HG03045 (cell line): ENCODE measurements at regions not wholly inside any gene's neighbourhood (a gene's known extent, or its start where the extent isn't known, plus 50 kb on each side); places are given as distances from the start of the nearest gene placed in this dataset.
"Not testable (repeated sequence)": the region's sequence is repeated elsewhere in the genome, so short reads cannot be mapped to it uniquely, and the experiment has no call there.

Source experiments
- ATAC-seq: cut with Tn5 transposase; IDR thresholded peaks from one replicate; pipeline ENCODE4 v1.9.1; 2021; ENCODE audit warnings: mild to moderate bottlenecking, moderate library complexity; ENCODE audit not compliant: unreplicated experiment

DNA sequence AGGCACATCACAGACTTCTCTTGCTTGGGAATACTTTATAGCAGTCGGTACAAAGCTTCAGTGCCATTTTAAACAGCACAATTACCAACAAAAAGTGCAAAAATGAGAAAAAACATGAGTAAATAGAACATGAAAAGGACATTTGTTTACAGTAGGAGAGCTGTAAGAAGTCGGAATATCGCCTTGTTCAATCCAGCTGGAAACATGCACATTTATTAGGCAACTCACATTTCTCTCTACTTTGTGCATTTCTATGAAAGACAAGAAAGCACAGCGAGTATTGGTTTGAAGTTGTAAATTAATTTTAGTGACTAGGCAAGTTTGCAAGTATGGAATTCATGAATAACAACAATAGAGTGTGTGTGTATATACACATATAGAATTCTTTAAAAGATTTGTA is 484.7 kb downstream of the DACH1 start:
- ATAC-seq = no peak

DNA sequence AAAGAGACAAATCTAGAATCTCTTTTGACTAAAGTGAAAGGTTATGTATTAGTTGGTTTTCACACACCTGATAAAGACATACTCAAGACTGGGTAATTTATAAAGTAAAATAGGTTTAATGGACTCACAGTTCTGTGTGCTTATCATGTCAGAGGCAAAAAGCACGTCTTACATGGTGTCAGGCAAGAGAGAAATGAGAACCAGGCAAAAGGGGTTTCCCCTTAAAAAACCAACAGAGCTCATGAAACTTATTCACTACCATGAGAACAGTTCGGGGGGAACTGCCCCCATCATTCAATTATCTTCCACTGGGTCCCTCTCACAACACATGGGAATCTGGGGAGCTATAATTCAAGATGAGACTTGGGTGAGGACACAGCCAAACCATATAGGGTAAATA is 486.8 kb downstream of the DACH1 start:
- ATAC-seq = no peak

DNA sequence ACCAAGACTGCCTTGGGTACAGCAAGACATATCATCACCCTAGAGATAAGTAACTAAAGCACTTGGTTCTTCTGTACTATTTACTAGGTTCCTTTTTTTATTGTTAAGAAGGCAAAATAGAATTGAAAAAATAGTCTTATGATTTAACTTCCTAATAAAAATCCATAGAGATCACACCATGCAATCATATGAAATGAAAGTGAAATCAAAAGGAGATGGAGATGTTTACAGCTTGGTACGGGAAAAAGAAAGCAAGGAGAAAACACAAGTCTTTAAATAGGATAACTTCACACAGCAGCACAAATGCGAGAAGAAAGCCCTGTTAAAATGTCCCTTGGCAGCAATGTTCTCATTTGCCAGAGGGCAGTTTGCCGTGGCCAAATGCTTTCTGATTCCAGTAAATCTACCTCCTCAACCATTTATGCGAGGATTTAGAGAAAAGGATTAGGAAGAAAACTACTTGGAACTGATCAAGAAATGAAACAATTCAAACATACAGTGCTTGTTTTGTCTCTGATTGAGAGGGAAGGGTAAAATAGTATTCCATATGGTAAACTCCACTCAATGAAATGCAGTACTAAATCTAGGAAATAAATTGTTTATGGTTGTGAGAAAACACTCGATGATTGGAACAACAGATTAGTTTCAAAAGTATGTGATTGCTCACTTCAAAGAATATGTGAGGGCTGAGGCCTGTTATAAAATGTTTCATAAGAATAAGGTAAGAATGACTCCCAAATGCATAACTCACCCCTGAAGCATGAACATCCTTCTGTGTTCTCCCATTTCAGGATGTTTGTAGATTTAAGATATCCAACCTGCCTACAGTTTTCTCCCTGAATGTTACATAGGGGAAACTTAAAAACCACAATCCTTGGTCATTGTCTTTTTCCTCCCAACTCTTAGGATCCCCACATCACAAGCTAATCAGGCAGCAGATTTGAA is 487.8 kb downstream of the DACH1 start:
- no peak for ATAC-seq

DNA sequence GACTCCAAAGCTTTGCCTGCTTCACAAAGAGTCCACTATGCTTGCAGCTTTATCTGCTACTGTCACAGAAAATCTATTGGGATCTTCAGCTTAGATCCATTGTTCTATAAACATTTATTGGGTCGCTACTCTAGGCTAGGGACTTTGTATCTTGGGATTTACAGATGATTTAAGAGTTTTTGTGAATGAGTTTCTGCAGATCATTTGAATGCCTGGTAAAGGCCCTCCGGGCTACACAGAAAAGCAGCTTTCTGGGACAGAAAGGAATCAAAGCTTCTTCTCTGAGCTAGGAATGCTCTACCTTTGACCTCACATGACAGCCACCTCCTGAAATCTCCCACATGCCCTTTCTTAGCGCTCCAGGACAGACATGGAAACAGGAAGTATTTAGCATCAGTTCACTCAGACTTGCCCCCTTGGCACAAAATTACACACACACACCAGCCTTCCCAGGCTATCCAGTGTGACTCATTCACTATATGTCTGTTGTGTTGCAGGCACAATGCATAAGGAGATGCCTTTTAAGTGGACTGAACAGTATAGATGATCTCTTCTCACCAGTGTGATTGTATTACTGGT is 492.4 kb downstream of the DACH1 start:
- ATAC-seq = no peak

DNA sequence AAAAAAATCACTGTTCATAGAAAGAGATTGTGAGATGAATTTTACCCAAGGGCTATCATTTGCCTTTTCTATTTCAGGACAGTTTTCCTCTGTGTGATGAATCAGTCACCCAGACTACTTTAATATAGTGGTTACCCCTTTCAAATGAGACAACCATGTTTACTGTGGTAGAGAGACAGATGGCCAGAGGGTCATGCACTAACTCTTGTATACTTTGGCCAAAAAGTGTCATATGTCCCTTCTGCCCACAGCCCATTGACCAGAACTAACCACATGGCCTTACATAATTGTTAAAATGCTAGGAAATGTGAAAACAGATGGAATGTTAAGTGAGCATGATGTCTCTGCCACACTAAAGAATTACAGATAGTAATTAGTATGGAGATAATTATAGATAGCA is 498.7 kb downstream of the DACH1 start:
- ATAC-seq = no peak

DNA sequence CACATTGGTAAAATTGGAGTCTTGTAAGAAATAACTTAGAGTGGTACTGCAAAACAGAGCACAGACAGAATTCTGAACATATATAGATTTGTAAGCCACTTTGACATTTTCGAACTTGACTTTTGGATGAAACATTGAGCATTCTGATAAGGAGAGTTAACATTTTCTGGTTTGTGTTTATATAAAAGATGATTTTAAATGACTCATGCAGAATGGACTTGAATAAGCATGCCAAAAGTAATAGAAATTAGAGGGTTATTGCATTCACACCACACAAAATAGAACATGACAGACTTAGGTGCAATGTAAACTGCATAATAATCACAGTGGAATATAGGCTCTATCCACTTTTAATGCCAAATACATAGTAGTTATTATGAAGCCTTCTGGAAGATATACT is 507.0 kb downstream of the DACH1 start:
- no peak for ATAC-seq

DNA sequence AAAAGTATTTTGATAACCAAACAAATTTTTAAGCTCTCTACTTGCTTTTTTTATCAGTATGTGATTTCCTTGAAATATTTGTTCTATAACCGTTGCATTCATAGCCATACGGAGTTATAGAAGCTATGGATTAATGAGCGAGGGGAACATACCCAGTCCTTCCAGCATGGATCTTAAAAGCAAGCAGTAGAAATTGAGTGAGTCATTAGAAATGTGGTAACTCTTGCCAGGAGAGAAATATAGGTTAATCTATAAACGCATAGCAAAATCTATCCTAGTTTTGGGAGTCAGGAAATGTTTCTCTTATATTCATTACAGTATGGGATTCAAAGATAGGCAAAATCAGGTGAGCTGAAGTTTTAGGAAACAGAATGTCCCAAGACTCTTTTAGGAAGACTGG is 507.4 kb downstream of the DACH1 start:
- no peak for ATAC-seq

DNA sequence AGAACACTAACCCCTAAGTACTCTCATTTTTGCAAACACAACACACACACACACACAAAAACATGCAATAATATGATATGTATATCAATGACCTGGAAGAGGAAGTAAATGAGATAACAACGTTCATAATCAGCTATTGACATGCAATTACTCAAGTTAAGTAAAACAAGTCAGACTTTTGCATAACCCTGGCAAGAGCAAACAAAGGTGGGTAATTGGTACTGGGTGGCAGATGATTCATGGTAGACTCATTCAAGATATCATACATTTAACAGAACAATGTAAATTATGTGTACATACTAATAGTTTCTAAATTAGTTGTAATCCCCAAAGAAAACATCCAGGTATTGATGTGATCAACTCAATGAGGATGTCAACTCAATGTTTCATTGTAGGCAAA is 508.8 kb downstream of the DACH1 start:
- no peak for ATAC-seq

DNA sequence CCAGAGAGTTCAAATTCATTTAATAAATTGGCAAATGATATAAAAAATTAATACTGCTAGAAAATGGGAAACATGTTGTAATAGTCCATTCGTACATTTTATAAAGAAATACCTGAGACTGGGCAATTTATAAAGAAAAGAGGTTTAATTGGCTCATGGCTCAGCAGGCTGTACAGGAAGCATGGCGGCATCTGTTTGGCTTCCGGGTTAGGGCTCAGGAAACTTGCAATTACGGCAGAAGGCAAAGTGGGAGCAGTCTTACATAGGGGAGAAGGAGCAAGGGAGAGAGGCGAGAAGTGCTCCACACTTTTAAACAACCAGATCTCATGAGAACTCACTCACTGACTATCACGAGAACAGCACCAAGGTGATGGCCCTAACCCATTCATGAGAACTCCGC is 512.0 kb downstream of the DACH1 start:
- ATAC-seq = no peak

DNA sequence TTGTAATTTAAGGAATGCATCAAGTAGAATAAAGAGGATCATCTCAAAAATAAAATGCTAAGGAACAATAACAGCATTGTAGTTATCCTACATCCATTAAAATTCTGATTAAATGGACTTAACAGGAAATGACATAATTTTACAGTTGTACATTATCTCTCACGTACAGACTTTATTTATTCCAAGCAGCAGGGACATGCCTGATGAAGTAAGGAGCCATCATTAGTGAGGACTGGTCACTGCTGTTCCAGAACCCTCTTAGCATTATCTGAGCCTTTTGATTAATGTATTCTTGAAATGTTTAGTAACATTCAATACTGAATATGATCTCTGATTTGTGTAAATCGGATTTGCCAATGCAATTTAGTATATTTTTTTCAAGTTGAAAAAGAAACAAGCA is 516.1 kb downstream of the DACH1 start:
- no peak for ATAC-seq

DNA sequence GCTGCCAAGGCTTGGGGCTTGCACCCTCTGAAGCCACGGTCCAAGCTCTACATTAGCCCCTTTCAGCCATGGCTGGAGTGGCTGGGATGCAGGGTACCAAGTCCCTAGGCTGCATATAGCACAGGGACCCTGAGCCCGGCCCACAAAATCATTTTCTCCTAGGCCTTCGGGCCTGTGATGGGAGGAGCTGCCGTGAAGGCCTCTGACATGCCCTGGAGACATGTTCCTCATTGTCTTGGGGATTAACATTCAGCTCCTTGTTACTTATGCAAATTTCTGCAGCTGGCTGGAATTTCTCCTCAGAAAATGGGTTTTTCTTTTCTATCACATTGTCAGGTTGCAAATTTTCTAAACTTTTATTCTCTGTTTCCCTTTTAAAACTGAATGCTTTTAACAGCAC is 521.1 kb downstream of the DACH1 start:
- not testable (repeated sequence) for ATAC-seq

DNA sequence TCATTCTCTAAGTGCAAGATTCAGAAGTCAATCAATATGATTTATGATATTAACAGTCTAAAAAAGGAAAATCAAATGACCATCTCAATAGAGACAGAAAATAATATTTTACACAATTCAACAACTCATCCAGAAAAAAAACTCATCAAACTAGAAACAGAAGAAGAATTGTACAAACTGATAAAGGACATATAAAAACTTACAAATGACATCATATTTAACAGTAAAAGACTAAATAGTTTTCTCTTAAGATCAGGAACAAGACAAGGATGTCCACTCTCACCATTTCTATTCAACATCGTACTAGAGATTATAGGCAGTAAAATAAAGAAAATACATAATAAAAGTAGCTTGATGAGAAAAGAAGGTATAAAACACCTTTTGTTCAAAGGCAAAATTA is 527.3 kb downstream of the DACH1 start:
- no peak for ATAC-seq

DNA sequence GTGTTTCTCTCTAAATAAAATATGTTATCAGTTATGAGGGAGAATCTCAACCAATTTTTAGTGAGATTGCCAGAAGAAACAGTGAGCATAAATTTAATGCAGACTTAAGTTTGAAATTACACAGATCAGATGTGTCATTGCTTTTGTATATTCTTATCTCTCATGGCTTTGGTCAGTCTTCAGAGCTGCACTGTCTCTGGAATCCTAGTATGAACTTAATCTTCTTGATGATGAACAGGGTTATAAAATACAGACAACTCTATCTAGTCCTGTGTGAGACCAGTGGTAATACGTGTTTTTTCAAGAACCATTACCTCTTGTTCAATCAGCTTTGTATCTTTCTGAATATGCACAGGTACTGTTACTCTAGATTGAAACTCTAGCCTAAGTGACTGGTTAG is 528.0 kb downstream of the DACH1 start:
- ATAC-seq = no peak

DNA sequence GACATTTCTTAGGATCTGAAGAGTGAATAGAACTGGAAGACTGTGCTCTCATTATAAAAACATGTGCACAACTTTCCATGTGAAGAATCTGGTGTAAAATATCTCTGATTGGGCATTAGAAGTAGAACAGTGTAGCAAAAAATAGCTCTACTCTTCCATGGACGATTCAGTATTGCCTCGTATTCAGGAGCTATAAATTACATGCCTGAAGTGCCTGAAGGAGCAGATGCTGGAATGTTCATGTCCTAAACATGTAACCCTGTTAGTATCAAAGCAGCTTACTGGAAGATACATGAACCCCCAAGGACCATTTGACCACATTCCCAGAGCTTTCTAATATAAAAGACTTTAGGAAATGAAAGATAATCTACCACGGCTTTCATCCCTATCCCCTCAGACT is 528.9 kb downstream of the DACH1 start:
- no peak for ATAC-seq

DNA sequence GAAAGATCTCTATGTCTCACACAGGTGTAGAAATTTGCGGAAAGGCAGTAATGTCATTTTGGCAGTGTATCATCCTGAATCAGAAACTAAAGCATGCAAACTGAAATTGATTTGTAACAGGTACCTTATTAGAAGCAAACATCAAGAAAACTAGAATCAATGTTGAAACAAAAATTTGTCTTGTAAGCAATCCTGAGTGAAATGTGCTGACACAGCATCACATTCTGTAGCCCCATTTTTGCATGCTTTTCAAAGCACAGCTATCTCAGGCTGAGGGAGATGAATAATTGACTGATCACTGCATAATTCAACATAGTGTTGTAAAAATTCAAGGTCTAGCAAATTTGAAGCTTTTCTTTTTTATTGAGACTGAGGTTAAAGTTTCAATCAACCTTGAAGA is 539.7 kb downstream of the DACH1 start:
- no peak for ATAC-seq

DNA sequence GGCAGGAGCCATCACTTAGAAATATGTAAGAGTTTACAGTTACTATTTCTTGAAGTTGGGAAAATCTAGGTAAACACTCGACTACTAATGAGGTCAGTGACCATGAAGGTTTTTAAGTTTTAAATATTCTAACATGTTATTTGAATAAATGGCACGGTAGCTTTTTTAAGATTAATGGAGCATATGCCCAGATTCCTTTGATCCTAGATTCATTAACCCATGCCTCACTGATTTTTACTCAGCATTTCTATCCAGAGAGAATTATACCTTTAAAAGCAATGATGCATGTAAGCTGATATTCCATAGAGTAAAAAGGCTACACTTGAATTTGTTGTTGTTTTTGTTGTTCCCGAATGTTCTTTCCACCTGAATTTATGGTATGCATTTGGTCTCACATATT is 541.4 kb downstream of the DACH1 start:
- no peak for ATAC-seq

DNA sequence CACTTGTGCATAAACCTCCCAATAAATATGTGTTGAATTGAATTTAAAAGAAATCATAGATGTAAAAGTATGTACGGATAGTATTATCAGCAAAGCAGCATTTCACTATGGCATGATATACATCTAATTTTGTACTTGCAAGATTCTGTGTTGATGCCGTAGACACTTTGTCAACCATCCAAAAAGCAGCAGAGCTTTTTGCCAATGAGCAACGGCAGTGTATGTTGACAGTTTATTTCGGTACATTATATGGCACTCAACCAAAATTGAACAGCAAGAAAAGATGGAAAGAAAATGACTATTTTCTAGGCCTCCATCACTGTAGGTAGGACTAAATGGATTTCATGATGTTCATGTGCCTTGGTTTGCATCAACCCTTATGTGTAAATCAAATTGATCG is 543.7 kb downstream of the DACH1 start:
- no peak for ATAC-seq

DNA sequence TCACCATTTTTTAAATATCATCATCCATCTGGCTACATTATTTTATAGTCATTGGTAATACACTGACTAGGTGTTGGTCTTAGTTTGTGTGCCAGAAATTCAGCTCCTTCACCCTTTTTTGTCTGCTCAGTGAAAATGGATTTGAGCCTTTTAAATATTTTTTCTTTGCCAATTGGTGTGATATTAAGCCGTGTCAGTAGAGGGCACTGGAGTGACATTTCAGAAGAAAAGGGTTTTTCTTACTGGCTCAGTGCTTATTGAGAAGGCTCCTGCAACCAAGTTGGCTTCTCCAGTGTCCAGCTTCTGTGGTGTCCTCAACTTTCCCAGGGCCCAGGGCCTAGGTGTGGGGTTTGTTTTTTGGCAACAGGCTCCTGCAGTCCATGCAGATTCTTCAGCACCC is 546.6 kb downstream of the DACH1 start:
- ATAC-seq = no peak

DNA sequence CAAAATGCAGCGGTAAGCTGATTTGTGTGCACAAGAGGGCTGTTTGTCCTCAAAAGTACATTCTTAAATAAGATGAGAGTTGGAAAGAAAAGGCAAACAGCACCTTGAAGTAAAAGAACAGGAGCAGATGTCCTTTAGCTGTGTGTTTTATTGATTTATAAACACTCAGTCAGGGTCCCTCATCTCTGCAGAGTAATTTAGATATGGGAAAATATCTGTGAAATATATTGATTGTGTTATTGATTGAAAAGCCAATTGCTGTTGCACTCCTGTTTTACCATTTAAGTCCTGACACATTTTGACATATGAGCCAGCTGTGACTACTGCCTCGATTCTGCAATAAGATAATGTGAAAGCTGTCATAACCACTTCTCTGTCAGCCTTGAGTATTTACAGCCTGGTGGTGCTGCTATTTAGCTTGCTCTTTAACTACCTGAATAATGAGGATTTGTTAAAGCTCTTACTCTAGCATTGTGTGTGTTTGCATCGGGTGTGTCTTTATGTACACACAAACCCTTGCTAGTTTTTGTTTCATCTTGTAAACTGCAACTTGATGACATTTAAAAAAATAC is 550.1 kb downstream of the DACH1 start:
- ATAC-seq = no peak

DNA sequence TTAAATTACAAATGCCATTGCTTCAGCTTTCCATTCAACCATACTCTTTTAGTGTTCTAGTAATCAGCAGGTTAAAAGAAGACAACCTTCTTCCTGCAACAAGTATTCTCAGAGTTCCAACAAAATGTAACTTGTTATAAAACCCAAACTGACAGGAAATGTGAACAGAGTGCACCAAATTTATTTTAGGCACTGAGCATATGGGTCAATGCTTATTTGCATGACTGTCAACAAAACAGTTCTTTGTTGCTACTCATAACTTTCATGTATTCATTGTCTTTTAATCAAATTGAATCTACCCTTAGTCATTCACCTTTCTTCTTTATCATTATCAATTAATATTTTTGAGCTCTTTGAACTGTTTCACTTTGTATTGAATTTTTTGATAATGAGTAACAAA is 554.1 kb downstream of the DACH1 start:
- peak; percentile 49 for ATAC-seq

DNA sequence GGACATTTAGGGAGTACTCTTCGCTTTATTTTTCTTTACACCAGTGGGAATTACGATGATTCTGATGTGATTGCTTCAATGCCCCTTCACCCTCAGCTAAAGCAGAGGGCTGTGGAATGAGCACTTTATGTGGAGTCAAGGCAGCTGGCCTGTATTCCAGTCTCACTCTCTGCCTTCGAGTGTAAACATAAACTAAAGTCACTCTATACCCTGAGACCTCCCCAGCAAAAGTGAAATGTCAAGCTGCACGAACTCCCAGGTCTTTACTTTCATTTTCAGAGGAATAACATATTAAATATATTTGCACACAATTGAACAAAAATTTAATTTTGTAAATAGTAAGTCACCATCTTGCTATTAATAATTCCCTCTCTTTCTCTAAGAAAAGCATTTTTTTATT is 557.1 kb downstream of the DACH1 start:
- no peak for ATAC-seq

DNA sequence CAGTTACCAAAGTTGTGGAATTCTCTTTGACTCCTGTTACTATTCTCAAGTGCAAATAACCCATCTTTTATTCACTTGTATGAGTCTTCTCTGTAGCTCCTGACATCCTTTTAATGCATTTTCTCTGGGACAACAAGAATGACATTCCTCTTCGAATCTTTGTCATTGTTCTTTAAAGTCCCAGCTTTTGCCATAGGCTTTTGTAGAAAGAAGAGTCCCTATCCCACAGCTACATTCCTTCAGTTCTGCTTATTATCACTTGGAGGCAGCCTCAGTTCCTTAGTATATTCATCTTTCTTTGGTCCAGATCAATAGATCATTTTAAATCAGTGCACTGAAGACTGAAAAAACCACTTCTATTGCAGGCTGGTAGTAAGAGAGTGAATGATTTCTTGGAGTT is 560.2 kb downstream of the DACH1 start:
- no peak for ATAC-seq
